T-helper 1 cell treated with Interleukin-12 subunit alpha and Interleukin-12 subunit beta and Interleukin-4 antibody, amounts not matched to agents 30 μg/mL and 1 μg/mL, for 36 hours (primary cell): ENCODE measurements at regions not wholly inside any gene's neighbourhood (a gene's known extent, or its start where the extent isn't known, plus 50 kb on each side); places are given as distances from the start of the nearest gene placed in this dataset.

ENCODE experiments used
- H3K27ac Mint-ChIP-seq: one replicate; pipeline ENCODE4 v1.8.0; 2021; ENCODE audit warnings: mild to moderate bottlenecking, mixed read lengths
- H3K27me3 Mint-ChIP-seq: one replicate; pipeline ENCODE4 v1.8.0; 2021; ENCODE audit warnings: low read depth, mixed read lengths
- H3K36me3 Mint-ChIP-seq: one replicate; pipeline ENCODE4 v1.8.0; 2021; ENCODE audit warnings: low read depth, mixed read lengths
- H3K4me1 Mint-ChIP-seq: one replicate; pipeline ENCODE4 v1.8.0; 2021; ENCODE audit warnings: low read depth, mixed read lengths
- H3K4me3 Mint-ChIP-seq: one replicate; pipeline ENCODE4 v1.8.0; 2021; ENCODE audit warnings: mild to moderate bottlenecking, moderate library complexity, mixed read lengths
- H3K9me3 Mint-ChIP-seq: one replicate; pipeline ENCODE4 v1.8.0; 2021; ENCODE audit warnings: mixed read lengths

- no peaks in the 10 kb centered on the region for H3K36me3 Mint-ChIP-seq
- no peak overlapping the region for H3K4me3 Mint-ChIP-seq
- H3K9me3 Mint-ChIP-seq, result peaks cover 40% of the 10 kb centered on the region
- no peaks in the 10 kb centered on the region for H3K4me1 Mint-ChIP-seq
- H3K27me3 Mint-ChIP-seq, result no peaks in the 10 kb centered on the region
- H3K27ac Mint-ChIP-seq, result no peak overlapping the region
Observed at GRCh38 chr13:58531614-58532013, 900.1 kb downstream of the PCDH17 start.

GRCh38 chr13:58542530-58542929 is 911.0 kb downstream of the PCDH17 start:
- H3K36me3 Mint-ChIP-seq, result no peaks in the 10 kb centered on the region
- H3K9me3 Mint-ChIP-seq, result peaks cover 10% of the 10 kb centered on the region
- no peaks in the 10 kb centered on the region for H3K4me1 Mint-ChIP-seq
- H3K27ac Mint-ChIP-seq, result no peak overlapping the region
- no peak overlapping the region for H3K4me3 Mint-ChIP-seq
- no peaks in the 10 kb centered on the region for H3K27me3 Mint-ChIP-seq

- H3K4me1 Mint-ChIP-seq, result no peaks in the 10 kb centered on the region
- no peak overlapping the region for H3K4me3 Mint-ChIP-seq
- peaks cover 4% of the 10 kb centered on the region for H3K9me3 Mint-ChIP-seq
- H3K27ac Mint-ChIP-seq, result no peak overlapping the region
- H3K27me3 Mint-ChIP-seq, result no peaks in the 10 kb centered on the region
- H3K36me3 Mint-ChIP-seq, result no peaks in the 10 kb centered on the region
Observed at GRCh38 chr13:58547419-58547818, 915.9 kb downstream of the PCDH17 start.

GRCh38 chr13:58566176-58566575 is 934.6 kb downstream of the PCDH17 start:
- no peaks in the 10 kb centered on the region for H3K27me3 Mint-ChIP-seq
- no peaks in the 10 kb centered on the region for H3K36me3 Mint-ChIP-seq
- no peak overlapping the region for H3K27ac Mint-ChIP-seq
- no peak overlapping the region for H3K4me3 Mint-ChIP-seq
- peaks cover 5% of the 10 kb centered on the region for H3K9me3 Mint-ChIP-seq
- no peaks in the 10 kb centered on the region for H3K4me1 Mint-ChIP-seq

- no peaks in the 10 kb centered on the region for H3K4me1 Mint-ChIP-seq
- H3K27me3 Mint-ChIP-seq, result no peaks in the 10 kb centered on the region
- no peak overlapping the region for H3K27ac Mint-ChIP-seq
- H3K36me3 Mint-ChIP-seq, result no peaks in the 10 kb centered on the region
- H3K4me3 Mint-ChIP-seq, result no peak overlapping the region
- peaks cover 22% of the 10 kb centered on the region for H3K9me3 Mint-ChIP-seq
Observed at GRCh38 chr13:58573743-58574142, 942.2 kb downstream of the PCDH17 start.

- Mint-ChIP-seq H3K4me1 (no peaks in the 10 kb centered on the region), H3K27me3 (no peaks in the 10 kb centered on the region), H3K9me3 (peaks cover 29% of the 10 kb centered on the region), H3K27ac (no peak overlapping the region), H3K4me3 (no peak overlapping the region), H3K36me3 (no peaks in the 10 kb centered on the region)
Observed at GRCh38 chr13:58574791-58575190, 943.2 kb downstream of the PCDH17 start.

GRCh38 chr13:58579468-58579867 is 947.9 kb downstream of the PCDH17 start:
- Mint-ChIP-seq H3K27me3 (no peaks in the 10 kb centered on the region), H3K4me3 (no peak overlapping the region), H3K27ac (no peak overlapping the region), H3K4me1 (no peaks in the 10 kb centered on the region), H3K9me3 (peaks cover 17% of the 10 kb centered on the region), H3K36me3 (no peaks in the 10 kb centered on the region)

GRCh38 chr13:58583966-58584365 is 952.4 kb downstream of the PCDH17 start:
- Mint-ChIP-seq H3K27ac (no peak overlapping the region), H3K4me1 (no peaks in the 10 kb centered on the region), H3K27me3 (no peaks in the 10 kb centered on the region), H3K9me3 (peaks cover 12% of the 10 kb centered on the region), H3K4me3 (no peak overlapping the region), H3K36me3 (no peaks in the 10 kb centered on the region)

- H3K27me3 Mint-ChIP-seq, result no peaks in the 10 kb centered on the region
- H3K36me3 Mint-ChIP-seq, result no peaks in the 10 kb centered on the region
- H3K4me3 Mint-ChIP-seq, result no peak overlapping the region
- H3K4me1 Mint-ChIP-seq, result no peaks in the 10 kb centered on the region
- no peak overlapping the region for H3K27ac Mint-ChIP-seq
- H3K9me3 Mint-ChIP-seq, result peaks cover 10% of the 10 kb centered on the region
Observed at GRCh38 chr13:58584610-58585009, 953.1 kb downstream of the PCDH17 start.

- H3K27me3 Mint-ChIP-seq, result no peaks in the 10 kb centered on the region
- peaks cover 16% of the 10 kb centered on the region for H3K9me3 Mint-ChIP-seq
- no peaks in the 10 kb centered on the region for H3K4me1 Mint-ChIP-seq
- H3K36me3 Mint-ChIP-seq, result no peaks in the 10 kb centered on the region
- H3K4me3 Mint-ChIP-seq, result no peak overlapping the region
- H3K27ac Mint-ChIP-seq, result no peak overlapping the region
Observed at GRCh38 chr13:58587183-58587582, 955.6 kb downstream of the PCDH17 start.

- Mint-ChIP-seq H3K9me3 (peaks cover 16% of the 10 kb centered on the region), H3K27me3 (no peaks in the 10 kb centered on the region), H3K36me3 (no peaks in the 10 kb centered on the region), H3K4me1 (no peaks in the 10 kb centered on the region), H3K4me3 (no peak overlapping the region), H3K27ac (no peak overlapping the region)
Observed at GRCh38 chr13:58592052-58592451, 960.5 kb downstream of the PCDH17 start.

GRCh38 chr13:58592786-58593185 is 961.2 kb downstream of the PCDH17 start:
- no peaks in the 10 kb centered on the region for H3K27me3 Mint-ChIP-seq
- no peaks in the 10 kb centered on the region for H3K4me1 Mint-ChIP-seq
- no peak overlapping the region for H3K27ac Mint-ChIP-seq
- H3K4me3 Mint-ChIP-seq, result no peak overlapping the region
- H3K9me3 Mint-ChIP-seq, result peaks cover 12% of the 10 kb centered on the region
- H3K36me3 Mint-ChIP-seq, result no peaks in the 10 kb centered on the region

- H3K9me3 Mint-ChIP-seq, result peaks cover 7% of the 10 kb centered on the region
- no peaks in the 10 kb centered on the region for H3K36me3 Mint-ChIP-seq
- no peak overlapping the region for H3K4me3 Mint-ChIP-seq
- no peak overlapping the region for H3K27ac Mint-ChIP-seq
- H3K27me3 Mint-ChIP-seq, result no peaks in the 10 kb centered on the region
- no peaks in the 10 kb centered on the region for H3K4me1 Mint-ChIP-seq
Observed at GRCh38 chr13:58594747-58595600, 963.4 kb downstream of the PCDH17 start.

GRCh38 chr13:58597552-58597951 is 966.0 kb downstream of the PCDH17 start:
- Mint-ChIP-seq H3K27me3 (no peaks in the 10 kb centered on the region), H3K4me1 (no peaks in the 10 kb centered on the region), H3K4me3 (no peak overlapping the region), H3K36me3 (no peaks in the 10 kb centered on the region), H3K9me3 (peaks cover 6% of the 10 kb centered on the region), H3K27ac (no peak overlapping the region)

- Mint-ChIP-seq H3K4me3 (no peak overlapping the region), H3K36me3 (no peaks in the 10 kb centered on the region), H3K27ac (no peak overlapping the region), H3K4me1 (no peaks in the 10 kb centered on the region), H3K9me3 (peaks cover 6% of the 10 kb centered on the region), H3K27me3 (no peaks in the 10 kb centered on the region)
Observed at GRCh38 chr13:58598241-58598640, 966.7 kb downstream of the PCDH17 start.
